Stimulated activated CD4-positive, alpha-beta T cell treated with anti-CD3 and anti-CD28 coated beads, Interleukin-15, amount 100 ng/mL, for 1 hour (primary cell): ENCODE measurements at regions not wholly inside any gene's neighbourhood (a gene's known extent, or its start where the extent isn't known, plus 50 kb on each side); places are given as distances from the start of the nearest gene placed in this dataset.

ENCODE experiments used
- DNase-seq, 2 donors: peaks; one replicate each; pipeline ENCODE4 v3.0.0-alpha.2; 2020; ENCODE audit warnings: low read depth in 1 of 2, low spot score in 1 of 2

- no peak for DNase-seq
Observed at GRCh38 chr13:90534617-90535370, 812.7 kb upstream of the MIR17HG start.

GRCh38 chr13:90535421-90535820 lies 812.1 kb upstream of the MIR17HG start:
- no peak for DNase-seq

GRCh38 chr13:90538063-90538462 lies 809.4 kb upstream of the MIR17HG start:
- no peak for DNase-seq

GRCh38 chr13:90541346-90541745 lies 806.1 kb upstream of the MIR17HG start:
- DNase-seq, result no peak

GRCh38 chr13:90542959-90543505 lies 804.5 kb upstream of the MIR17HG start:
- no peak for DNase-seq

- no peak for DNase-seq
Observed at GRCh38 chr13:90545070-90545840, 802.2 kb upstream of the MIR17HG start.

- DNase-seq, result no peak
Observed at GRCh38 chr13:90547272-90547790, 800.2 kb upstream of the MIR17HG start.

GRCh38 chr13:90551253-90551652 lies 796.2 kb upstream of the MIR17HG start:
- DNase-seq, result no peak

GRCh38 chr13:90552702-90553101 lies 794.8 kb upstream of the MIR17HG start:
- DNase-seq, result no peak

- no peak for DNase-seq
Observed at GRCh38 chr13:90553159-90553558, 794.3 kb upstream of the MIR17HG start.

GRCh38 chr13:90557626-90558025 lies 789.9 kb upstream of the MIR17HG start:
- no peak for DNase-seq

- no peak for DNase-seq
Observed at GRCh38 chr13:90562443-90562842, 785.0 kb upstream of the MIR17HG start.

GRCh38 chr13:90564096-90564495 lies 783.4 kb upstream of the MIR17HG start:
- no peak for DNase-seq

- DNase-seq, result no peak
Observed at GRCh38 chr13:90564566-90564965, 782.9 kb upstream of the MIR17HG start.

GRCh38 chr13:90565985-90566713 lies 781.3 kb upstream of the MIR17HG start:
- no peak for DNase-seq

- no peak for DNase-seq
Observed at GRCh38 chr13:90568165-90568564, 779.3 kb upstream of the MIR17HG start.

GRCh38 chr13:90576067-90576466 lies 771.4 kb upstream of the MIR17HG start:
- no peak for DNase-seq

- DNase-seq, result no peak
Observed at GRCh38 chr13:90577726-90578125, 769.8 kb upstream of the MIR17HG start.

- DNase-seq, result no peak
Observed at GRCh38 chr13:90585392-90585791, 762.1 kb upstream of the MIR17HG start.

GRCh38 chr13:90591260-90591926 lies 756.1 kb upstream of the MIR17HG start:
- DNase-seq, result no peak

- no peak for DNase-seq
Observed at GRCh38 chr13:90591927-90592268, 755.6 kb upstream of the MIR17HG start.
